Stimulated activated naive CD4-positive, alpha-beta T cell treated with Interleukin-2 at 50 U/mL for 16 hours (primary cell): ENCODE measurements at regions not wholly inside any gene's neighbourhood (a gene's known extent, or its start where the extent isn't known, plus 50 kb on each side); places are given as distances from the start of the nearest gene placed in this dataset.

ENCODE experiments used
- DNase-seq: peaks from one replicate; lab custom pipeline; 2025; lab: John Stamatoyannopoulos, UW

DNA sequence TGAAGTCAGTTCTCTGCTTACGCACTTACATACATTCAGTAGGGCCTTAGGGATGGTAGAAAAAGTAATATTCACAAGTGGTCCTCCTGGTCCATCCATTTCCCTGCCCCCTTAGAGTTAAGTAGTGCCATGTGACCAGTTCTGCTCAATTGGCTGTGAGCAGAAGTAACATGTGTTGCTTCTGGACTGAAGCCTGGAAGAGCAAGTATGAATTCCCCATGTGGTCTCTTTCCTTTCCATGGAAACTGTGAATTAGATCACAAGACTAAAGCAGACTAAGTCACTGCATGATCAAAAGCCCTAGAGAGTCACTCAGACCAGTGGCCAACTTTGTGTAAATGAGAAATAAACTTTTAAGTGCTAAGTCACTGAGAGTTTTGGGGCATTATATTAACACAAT is 341.7 kb upstream of the CADM1 start:
- no peak for DNase-seq

DNA sequence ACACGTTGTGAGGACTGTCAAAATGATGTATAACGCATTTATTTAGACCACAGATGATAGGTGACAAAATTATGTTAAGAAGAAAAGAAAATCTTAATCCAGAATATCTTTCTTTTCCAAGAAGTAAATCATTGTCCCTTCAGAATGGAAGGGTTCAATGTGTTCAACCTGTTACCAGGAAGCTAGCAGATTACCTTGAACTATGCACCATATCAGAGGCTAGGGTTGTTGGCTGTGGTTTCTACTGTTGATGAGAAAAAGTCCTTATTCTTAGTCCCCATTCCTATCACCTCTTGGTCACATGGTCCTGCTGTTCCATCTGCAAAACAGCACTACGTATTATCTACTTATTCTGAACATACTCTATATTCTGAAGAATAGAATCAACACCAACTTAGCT is 339.5 kb upstream of the CADM1 start:
- DNase-seq: no peak

DNA sequence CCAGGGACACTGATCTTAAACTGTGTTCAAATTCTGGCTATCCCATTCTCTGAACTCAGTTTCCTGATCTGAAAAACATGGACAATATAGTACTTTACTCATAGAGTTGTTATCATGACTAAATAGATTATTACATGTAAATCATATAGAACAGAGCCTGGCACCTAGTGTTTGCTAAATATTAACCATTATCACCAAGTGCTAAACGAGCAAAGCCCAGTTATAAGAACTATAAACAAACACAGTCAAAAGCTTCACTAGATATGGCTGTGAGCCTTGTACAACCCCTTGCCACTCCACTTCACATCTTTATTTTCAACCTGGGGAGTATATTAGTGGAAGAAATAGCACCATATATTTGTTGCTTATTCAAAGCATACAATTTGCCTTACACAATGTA is 338.9 kb upstream of the CADM1 start:
- DNase-seq: no peak

DNA sequence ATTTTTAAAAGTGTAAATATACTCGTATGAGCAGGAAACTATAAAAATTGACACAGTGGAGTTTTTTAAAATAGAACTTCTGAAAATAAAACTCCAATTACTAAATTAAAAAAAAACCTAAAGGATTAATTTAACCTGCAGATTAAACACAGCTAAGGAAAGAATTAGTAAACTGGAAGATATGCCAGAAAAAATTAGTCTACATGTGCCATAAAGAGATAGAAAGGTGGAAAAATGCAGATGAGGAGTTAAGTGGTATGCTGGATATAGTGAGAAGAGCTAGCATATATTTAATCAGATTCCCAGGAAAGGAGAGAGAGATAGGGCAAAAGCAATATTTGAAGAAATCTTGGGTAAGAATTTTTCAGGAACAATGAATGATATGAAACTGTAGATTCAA is 315.8 kb upstream of the CADM1 start:
- no peak for DNase-seq

DNA sequence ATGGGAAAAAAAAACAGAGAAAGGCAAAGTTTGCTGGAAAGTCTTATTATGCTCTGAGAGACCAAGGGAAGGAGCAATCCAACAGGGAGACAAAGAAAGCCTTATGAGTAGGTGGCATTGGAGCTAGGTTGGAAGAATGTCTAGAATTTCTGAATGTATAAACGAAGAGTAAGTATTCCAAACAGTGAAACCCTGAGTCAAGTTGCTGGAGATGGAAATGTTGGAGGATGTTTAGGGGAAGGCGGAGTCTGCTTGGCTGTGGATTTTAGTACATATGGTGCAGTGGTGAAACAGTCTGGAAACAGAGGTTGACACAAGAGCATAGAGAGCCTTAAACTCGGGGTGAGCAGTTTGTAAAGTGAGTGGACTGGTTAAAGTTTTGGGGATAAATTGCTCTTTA is 314.8 kb upstream of the CADM1 start:
- no peak for DNase-seq

DNA sequence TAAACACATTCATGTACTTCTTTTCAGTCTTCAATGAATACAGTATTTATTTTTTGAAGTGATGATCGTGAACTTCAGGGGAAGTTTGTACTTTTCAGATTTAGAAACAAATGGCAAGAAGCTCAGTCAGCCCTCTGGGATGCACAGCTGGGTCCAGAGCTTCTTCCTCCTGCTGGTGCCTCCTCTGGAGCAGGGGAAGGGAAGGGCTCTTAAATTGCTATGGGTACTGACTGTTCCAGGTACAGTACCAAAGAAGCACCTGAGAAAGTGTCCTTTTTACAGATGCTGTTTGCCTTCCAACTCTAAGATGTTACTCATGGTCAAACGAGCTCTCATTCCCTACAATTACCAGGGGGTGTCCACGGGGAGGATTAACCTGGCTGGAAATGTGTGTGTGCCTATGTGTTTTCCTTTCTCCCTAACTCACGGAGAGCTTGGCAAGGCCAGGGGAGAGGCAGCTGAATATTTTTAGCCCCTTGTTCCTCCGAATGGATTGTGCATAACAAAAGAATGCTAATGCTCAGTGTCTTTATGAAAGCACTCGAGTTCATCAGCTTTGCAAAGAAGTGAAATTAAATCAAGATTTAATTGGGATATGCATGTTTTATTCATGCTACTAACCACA is 313.7 kb upstream of the CADM1 start:
- no peak for DNase-seq

DNA sequence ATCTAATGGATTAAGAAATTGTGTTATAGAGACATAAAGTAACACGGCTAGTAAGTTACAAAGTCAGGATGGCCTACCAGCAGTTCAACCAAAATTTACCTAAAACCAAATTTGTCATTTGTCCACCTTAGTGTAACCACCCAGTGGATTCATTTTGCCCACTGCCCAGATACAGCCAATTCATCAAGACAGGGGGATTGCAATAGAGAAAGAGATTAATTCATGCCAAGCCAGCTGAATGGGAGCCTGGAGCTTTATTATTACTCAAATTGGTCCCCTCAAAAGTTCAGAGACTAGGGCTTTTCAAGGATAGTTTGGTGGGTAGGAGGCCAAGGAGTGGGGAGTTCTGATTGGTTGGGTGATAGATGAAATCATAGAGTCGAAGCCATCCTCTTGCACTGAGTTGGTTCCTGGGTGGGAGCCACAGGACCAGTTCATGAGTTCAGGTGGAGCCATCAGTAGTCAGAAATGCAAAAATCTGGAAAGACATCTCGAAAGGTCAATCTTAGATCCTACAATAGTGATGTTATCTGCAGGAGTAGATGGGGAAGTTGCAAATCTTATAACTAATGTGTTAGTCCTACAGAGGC is 304.2 kb upstream of the CADM1 start:
- no peak for DNase-seq

DNA sequence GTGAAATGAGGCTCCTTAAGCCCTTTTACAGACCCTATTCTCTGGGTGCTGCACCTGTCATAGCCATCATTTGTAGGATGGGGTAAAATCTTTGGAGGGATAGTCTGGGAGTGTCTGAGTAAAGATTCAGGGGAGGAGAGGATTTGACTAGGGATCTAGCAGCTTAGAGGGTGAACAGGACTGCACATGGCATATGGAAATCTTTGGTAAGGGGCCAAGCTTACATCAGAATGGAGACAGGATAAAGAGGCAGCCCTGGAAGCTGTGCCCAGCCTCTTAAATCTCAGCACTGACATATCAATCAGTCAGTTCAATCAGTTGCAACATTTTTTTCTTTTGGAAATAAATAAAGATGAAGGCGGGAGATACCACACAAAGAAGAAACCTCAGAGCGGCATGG is 301.8 kb upstream of the CADM1 start:
- DNase-seq: no peak

DNA sequence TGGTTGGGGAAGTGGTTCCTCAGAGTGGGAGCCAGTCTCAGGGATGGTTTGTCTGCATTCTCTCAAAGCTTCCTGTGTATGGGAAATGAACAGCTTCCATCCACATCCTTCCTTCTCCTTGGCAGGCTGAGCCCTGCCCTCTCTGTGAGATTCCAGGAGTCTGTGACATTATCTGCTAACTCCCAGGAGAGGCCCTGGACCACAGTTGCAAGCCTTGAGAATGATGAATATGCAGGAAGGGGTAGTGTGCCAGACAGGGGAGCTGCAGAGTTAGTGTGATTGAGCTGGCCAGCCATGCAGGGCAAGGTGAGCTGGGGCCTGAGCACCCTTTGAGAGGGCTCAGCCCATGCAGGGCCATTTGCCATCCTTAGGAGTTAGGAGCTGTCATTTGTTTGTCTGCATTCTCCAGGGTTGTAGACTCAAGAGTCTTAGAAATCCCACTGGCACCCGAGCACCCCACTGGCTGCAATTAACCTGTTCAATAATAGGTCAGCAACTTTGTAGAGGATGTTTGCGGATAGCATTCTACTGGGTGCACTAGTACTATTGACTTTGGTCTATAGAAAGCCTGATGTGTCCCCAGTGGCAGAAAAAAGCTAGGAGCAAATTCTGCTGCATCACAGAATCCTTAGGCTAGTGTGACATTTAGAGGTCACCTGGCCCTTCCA is 299.0 kb upstream of the CADM1 start:
- no peak for DNase-seq

DNA sequence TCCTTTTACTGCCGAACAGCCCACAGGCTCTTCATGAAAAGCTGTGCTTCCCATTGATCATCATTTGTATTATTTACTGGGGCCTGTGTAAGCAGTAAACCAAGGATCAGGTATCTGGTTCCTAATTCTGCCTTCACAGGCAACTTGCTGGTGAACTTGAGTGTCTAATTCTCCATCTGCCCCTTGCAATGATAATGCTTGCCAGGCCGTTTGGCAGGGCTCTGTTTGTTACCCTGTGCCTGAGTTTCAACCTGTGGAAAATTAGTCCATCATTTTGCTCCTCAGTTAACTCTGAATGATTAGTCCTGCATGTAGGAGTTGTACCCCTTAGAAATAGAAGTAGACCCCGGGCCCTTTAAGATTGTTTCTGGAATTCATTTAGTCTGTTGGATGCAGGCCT is 298.4 kb upstream of the CADM1 start:
- no peak for DNase-seq

DNA sequence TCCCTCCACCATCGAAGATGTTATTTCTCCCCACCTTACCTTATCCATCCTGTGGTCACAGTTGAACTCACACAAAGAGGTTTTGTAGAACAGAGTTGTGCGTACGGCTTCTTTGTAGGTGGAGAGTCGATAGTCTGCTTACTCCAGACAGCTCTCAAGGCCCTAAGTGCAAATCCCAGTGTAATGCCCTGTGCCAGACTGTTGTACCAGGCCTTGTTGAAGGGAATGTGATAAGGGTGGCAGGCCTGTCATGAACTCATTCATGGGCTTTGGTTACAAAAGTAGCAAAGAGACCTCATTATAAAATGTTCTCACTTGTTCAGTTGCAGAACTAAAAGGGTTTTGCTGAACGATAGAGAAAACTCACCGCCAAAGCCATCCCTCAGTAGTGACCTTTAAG is 288.7 kb upstream of the CADM1 start:
- DNase-seq: no peak

DNA sequence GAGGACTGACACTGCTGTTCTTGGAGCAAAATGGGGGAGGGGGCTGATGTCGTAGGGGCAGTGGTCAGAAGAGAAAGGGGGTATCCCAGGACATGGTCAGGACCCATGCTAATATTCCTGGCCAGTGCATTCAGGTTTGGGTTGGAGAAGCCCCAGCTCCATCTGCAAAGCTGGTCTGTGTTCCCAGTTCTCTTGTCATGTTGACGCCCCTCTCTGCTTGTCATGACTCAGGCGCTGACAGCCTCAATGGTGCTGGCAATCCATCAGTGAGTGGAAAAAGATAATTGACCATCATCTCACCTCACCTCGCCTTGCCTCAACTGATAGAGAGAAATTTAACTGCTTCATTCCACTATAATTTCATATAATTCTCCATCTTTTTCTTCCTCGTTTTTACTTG is 283.1 kb upstream of the CADM1 start:
- no peak for DNase-seq

DNA sequence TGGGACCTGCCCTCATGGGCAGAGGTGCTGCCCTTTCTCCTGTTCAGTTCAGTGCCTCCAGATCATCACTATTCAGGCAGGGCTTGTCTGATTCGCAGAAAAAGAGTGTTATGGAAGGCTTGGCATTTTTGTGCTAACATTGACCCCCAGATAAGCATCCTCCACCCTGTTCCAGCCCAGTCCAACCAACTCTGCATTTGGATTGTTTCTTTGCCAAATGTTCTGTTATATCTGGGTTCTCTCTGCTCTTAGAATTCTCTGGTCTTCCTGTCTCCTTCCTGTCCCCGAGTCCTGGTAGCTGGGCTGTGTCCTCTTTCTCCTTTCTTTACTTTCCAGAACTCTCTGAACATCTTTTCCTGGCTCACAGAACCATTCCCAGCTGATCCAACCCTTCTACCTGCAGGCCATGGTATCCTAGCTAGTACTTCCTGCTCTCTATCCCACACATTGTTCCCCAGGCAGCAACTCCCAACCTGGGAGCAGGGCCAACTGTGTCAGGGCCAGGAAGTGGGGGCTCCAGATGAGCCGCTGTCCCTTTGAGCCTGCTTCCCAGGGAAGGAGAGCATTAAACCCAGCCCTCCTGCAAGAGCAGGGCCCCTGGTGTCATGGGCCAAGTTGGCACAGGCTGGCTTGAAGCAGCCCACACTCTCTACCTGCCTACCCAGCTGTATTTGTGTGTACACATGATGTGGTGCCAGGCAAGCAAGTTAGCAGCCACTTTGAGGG is 280.7 kb upstream of the CADM1 start:
- DNase-seq: no peak

DNA sequence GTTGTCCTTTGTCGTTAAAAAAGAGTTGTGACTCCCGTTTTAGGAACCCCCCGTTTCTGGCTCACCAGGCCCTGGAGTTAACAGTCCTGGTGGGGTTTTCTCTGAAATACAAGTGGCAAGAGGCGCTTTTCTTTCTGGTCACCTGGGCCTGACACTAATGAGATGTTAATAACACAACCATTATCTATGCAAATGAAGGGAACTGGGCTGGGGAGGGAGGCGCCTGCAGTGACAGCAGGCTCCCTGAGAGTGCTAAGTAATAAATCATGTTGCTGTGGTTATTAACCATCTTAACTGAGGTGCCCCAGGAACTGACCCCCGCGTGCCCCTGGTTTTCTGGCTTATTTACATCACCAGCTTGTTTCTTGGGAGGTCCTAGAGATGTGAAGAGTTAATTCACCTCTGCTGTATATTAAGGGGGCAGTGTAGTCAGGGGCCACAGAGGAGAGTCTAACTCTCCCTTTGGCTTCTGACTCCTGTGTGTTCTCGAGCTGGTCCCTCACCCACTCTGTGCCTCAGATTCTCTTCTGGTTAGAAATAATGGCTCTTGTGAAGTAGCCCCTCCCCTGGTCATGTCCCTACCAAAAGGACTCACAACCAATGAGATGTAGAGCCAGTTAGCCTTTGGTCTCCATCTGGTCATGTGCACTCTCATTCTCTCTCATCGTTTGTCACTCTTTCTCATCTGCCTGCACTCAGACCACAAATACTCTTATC is 276.6 kb upstream of the CADM1 start:
- no peak for DNase-seq

DNA sequence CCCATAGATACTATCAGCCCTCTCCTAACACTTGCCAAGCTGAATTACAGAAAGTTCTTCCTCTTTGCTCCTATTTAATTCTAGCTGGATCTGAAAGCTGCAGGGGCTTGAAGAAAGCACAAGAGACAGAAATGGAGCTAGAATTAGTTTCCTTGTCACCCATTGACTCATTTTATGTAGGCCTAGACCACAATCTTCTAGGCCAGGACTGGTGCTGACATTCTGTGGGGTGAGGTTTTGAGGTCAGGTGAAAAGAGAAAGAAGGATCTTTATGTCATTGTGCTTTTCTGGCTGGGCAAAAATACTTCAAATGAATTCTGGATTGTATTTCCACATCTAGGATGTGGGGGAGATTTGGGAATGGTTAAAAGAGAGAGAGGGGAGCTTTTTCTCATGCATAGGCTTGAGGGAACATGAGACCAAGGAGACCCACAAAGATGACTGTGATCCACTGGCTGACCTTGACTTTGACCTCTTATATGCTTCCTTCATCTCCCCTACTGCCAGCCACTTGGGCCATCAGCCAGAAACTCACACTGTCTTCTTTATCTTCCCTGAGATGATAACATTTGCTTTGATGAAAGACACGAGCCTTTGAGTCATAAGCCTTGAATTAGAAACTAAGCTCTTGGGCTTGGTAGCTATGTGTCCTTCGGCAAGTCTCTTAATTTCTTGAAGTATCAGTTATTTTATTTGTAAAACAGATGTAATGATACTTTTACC is 274.9 kb upstream of the CADM1 start:
- DNase-seq: no peak

DNA sequence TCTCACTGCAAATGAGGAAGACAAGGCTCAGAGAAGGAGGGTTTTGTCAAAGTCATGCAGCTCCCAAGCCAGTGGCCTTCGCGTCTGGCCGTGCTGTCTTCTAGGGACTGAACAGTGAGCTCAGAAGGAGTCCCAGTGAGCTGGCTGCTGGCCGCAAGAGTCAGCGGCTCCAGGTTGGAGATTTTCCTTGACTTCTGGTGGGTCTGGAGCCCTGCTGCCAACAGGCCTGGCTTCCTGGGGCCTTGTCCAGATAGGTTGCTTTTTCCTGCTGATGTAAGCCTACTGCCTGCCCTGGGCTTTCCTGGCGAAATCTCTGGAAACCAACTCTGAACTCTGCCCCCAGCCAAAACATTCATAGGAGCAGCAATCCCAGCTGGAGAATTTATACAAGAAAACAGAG is 272.7 kb upstream of the CADM1 start:
- no peak for DNase-seq

DNA sequence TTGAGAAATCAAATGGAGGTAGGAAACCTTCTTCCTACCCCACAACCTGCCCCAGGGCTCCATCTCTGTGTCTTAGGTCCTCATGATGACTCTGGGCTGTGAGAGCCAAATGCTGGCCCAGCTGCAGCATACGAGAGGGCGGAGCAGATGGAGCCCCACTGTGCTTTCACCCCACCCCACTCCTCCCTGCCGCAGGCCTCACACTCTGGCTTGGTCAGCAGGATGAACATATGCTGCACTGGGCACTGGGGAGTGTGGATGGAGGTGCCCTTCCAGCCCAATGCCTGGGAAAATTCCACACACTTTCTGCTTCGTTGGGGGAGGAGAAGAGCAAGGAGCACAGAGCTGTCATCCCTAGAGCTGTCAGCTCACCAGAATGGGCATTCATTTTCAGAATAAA is 271.6 kb upstream of the CADM1 start:
- no peak for DNase-seq

DNA sequence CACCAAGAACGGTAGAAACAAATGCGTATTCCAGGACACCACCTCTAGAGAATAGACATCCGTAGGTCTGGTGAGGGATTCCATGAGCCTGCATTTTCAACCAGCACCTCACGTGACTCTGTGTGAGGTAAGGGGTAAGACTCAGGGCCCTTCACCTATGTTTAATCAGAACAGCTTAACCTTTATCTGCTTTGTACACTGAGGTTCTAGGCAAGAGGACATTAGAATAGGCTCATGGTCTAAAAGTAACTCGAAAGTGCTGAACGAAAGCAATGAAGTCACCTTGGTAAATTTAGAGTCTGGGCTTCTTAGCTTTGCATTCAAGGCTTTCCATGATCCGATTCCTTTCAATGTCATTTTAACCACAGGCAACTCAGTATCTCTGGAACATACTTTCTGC is 270.5 kb upstream of the CADM1 start:
- no peak for DNase-seq

DNA sequence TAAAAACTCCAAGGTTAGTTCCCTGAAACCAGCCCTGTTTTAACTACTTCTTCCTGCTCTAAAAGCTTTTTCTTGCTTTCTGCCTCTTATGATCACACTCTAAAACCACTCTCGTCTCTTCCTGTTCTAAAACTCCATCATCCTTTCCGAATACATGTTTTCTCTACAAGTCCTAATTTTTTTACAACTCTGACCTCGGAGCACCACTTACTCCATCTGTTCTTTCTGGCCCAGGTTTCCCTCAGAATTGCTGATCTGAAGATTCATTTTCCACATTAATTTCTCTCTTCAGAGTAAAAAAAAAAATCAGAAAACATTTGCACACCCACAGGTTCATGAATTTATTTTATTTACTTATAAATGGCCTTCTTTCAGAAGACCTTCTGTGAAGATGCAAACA is 265.7 kb upstream of the CADM1 start:
- no peak for DNase-seq

DNA sequence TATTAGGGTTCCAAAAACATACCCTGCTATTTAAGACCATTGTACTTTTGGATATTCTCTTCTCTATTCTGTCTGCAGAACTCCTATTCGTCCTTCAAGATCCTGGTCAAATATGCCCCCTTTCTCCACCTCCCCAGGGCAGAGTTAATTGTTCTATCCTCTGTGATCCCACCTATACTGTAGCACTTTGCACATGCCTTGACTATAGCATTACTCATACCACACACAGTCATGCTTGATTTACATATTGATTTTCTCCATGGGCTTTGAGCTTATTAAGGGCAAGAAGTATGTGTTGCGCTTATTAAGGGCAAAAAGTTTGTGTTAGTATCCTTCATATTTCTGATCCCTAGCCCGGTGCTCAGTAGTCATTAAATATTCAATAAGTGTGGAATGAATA is 263.7 kb upstream of the CADM1 start:
- DNase-seq: no peak

DNA sequence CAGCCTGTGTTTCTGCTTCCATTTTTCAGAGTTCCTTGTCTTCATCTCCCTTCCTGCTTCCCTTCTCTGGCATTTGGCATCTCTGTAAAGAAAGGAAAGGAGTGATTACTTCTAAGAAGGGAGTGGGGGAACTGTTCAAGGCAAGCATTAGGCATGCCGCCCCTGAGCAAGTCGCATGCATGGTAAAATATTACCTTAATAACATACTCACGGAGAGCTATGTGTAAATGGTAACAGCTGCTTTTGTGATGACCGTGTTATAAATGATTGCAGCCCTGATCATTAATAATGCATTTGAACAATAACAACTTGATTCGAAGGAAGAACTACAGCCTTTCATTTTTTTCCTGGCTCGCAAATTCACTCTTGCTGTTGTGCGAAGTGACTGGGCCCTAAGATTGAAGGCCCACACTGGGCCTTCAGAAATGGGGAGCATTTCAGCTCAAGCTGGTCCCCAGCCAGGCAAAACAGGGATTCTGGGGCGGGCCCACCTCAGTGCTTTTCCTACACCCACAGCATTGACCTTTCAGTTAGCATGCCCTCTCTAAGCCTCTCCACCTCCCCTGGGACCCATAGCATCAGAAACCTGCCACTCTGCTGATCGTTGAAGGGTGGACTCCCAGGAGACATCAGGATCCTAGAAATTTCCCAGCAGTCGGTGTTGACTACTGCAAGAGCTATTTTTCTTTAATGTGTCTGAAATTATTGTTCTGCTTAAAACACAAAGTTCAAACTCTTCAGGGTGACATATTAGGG is 263.0 kb upstream of the CADM1 start:
- DNase-seq: no peak
